ENCODE measurements at regions not wholly inside any gene's neighbourhood (a gene's known extent, or its start where the extent isn't known, plus 50 kb on each side); places are given as distances from the start of the nearest gene placed in this dataset.
"Not testable (repeated sequence)": the region's sequence is repeated elsewhere in the genome, so short reads cannot be mapped to it uniquely, and the experiment has no call there.

DNA sequence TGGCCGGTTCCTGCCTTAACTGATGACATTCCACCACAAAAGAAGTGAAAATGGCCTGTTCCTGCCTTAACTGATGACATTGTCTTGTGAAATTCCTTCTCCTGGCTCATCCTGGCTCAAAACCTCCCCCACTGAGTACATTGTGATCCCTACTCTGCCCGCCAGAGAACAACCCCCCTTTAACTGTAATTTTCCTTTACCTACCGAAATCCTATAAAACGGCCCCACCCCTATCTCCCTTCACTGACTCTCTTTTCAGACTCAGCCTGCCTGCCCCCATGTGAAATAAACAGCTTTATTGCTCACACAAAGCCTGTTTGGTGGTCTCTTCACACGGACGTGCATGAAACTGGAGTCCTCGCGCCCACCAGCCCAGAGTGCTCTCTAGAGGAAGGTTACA, 166.5 kb downstream of the ADRA2C start:
- not testable (repeated sequence) for DNase-seq (ENCODE audit: low spot score)

DNA sequence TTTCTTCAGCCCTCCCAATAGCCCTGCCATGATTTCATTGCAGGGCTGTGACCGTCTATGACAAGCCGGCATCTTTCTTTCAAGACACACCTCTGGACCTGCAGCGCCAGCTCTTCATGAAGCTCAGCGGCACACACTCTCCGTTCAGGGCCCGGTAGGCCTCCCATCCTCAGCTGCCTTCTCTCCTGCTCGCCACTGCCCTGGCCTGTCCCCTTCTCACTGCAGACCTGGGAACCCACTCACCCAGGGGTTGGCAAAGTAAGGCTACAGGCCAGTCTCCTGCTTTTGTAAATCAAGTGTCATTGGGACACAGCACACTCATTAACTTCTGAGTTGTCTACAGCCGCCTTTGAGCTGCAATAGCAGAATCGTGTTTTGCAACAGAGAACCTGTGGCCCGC, 169.2 kb downstream of the ADRA2C start:
- DNase-seq (ENCODE audit: low spot score), result not testable (repeated sequence)

DNA sequence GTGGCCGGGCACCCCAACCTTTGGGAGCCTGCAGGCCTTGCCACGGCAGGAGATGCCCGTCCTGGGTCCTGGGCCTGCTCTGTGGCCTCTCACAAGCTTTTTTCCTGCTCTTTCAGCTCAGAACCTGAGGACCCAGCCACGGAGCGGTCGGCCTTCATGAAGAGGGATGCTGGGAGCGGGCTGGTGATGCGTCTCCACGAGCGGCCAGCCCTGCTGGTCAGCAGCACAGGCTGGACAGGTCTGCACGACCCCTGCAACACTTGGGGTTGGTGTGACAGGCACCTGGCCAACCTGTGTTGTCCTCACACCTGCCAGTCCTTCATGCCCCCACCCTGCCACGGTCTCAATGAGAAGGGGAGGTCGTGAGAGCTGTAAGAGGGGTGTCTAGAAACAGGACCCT, 170.0 kb downstream of the ADRA2C start:
- no peak for DNase-seq (ENCODE audit: low spot score)

DNA sequence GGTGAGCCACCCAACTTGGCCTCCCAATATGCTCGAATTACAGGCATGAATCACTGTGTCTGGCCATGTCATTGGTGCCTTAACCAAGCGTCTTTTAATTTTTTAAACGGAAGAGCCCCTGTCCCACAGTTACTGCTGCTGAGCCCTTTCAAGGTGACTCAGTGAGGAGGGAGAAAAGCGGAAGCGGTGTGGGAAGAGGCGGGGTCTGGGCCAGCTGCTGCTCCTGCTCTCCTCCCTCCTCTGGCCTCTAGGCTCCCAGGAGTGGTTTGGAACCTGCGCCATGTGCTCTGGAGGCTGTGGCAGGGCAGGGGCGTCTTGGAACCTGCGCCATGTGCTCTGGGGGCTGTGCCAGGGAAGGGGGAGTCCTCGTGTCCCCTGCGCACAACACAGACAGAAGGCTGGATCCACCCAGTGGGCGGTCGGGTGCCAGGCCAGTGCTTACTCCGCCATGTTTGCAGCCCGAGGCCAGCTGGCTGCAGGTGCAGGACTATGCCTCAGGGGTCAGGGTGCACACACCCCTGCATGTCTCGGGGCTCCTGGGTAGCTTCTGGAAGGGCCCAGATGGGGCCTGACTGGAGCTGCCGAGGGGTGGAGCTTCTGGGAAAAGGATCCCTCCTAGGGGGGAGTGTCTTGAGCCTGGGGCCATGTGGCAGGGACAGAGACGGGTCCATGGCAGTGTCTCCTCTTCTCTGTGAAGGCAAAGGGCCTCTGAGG, 171.8 kb downstream of the ADRA2C start:
- DNase-seq (ENCODE audit: low spot score), result not testable (repeated sequence)

DNA sequence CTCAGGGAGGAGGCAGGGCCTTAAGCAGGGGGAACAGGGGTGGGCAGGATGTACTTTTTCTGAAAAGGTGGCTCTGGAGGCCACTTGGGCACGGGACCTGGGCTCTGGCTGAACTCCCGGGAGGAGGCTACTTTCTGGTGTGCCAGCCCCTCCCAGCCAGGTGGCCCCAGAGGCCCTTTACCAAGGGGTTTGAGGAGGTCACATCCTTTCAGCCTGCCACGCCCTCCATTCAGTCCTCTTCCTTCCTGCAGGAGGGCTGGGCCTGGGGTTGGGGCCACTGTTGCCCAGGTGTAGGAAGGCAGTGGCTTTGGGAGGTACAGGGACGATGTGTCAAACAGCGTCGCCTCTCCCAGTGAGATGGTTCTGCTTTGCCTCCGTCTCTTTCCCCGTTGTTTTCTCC, 172.5 kb downstream of the ADRA2C start:
- DNase-seq (ENCODE audit: low spot score), result not testable (repeated sequence)

DNA sequence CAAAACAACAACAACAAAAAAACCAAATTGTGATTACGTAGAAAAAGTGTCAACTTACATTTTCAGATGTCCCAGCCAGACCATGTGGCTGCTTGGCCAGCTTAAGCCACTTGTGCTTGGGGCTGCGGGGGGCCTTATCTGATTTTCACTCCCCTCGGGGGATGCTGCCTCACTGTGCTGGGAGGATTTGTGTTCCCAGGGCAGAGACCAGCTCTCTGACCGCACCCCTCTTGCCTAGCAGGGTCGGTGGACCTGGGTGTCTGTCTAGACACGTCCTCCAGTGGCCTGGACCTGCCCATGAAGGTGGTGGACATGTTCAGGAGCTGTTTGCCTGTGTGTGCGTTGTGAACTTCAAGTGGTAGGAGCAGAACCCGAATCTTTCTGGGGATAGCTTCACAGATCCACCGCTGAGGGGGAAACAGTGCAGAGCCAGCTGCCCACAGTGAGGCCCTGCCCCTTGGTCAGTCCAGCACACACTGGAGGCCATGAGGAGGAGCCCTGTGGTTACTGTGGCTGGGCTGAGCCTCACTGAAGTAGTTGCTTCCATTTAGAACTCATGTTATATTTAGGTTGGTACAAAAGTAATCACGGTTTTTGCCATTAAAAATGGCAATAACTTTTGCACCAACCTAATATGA, 173.9 kb downstream of the ADRA2C start:
- not testable (repeated sequence) for DNase-seq (ENCODE audit: low spot score)

DNA sequence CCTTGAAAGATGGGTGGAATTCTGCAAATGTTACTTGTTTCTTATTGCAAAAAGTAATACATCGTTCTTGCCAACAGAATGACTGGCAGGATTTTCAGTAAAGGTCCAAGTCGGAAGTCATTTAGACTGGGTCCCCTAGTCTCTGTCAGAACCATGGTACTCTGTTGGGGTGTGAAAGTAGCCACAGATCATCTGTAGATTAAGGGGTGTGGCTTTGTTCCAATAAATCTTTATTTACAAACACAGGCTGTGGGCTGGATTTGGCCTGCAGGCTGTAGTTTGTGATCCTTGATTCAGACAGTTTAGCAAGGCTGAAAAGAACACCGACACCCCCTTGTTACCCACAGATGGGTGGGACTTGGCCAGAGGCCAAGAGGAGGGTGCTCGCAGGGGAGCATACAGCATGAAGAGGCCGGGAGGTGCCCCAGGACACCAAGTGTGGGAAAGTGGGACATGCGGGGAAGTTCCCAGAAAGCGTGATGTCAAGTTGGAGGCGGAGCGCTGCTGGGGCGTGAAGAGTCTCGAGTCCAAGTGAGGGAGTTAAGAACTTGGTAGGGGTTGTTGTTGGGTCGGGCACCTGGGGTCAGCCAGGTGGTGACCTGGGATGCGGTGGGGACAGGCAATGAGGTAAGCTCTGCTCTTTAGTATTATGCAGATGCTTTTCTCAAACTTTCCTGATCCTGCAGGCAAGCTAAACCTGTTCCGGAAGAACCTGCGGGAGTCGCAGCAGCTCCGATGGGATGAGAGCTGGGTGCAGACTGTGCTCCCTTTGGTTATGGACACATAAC, 175.7 kb downstream of the ADRA2C start:
- not testable (repeated sequence) for DNase-seq (ENCODE audit: low spot score)

DNA sequence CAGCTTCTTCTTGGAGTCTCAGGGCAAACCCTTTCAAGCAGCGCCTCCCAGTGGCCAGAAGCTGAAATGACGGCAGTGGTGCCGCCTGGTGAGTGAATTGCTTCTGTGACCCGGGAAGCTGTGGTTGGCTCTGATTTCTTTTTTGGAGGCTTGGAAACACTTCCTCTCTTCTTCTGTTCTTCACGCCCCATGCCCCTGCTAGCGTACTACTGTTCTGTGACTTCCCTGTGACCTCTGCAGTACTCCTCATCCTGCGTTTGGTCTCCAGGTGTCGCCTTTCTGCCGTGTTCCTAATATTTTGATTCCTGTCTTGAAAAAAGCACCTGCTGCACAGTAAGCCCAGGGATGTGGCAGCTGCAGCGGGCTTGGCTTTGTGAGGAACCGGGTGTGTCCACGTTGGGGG, 176.4 kb downstream of the ADRA2C start:
- peak; percentile 5 for DNase-seq (ENCODE audit: low spot score)

DNA sequence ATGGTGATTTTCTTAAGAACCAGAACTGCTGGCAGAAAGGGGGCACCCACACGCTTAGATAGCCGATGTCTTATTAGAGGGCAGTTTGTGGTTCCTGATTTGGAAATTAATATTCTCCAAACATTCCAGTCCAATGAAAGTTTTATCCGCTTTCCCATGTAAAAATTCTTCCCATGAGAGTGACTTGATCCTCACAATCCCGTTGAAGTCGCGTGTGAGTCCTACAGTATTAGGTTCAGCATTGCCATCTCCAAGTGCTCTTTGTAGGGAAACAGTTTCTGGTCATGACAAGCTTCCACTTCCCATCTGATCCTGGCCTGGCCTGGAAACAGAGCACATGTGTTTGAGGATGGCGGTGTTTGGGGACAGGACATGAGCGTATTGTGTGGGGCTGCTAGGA, 176.9 kb downstream of the ADRA2C start:
- not testable (repeated sequence) for DNase-seq (ENCODE audit: low spot score)

DNA sequence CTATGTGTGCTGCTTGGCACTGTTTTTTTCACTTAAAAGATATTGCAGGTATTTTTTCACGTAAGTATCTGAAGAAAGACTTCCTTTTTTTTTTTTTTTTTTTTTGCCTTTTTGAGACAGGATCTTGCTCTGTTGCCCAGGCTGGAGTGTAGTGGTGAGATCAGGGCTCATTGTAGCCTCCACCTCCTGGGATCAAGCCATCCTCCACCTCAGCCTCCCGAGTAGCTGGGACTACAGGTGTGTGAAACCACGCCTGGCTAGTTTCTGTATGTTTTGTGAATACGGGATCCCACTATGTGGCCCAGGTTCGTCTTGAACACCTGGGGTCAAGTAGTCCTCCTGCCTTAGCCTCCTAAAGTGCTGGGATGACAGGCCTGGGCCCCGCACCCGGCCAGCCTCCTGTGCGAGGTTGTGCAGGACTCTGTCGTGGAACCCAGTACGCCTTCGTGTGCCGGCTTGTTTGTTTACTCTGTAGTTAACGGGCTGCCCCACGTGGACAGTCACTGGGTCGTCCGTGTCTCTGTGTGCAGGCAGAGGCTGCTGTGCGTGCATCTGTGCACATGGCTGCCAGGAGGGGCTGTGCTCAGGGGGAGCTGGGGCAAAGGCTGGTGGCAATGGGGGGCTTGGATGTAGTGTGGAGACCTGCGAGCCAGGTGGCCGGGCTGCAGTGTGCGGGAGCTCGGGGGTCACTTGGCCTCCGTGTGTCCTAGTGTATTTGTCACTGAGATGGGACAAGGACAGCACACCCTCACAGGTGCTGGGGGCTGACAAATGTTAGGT, 179.5 kb downstream of the ADRA2C start:
- no peak for DNase-seq (ENCODE audit: low spot score)

DNA sequence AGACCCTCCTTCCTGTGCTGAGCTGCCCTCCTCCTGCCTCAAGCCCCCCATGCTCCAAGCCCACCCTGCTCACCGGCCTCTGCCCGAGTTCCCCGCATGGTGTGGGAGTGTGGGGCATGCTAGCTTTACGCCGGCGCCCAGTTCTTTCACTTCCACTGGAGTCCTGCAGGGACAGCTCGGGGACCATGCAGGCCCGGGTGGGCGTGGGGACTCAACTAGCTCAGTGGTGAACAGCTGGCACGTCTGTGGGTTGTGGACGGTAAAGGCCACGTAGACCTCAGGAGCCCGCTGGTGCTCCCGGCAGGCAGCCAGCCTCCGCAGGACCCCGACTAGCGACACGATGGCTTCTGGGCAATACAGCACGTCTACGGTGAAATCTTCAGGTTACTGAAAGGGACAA, 180.4 kb downstream of the ADRA2C start:
- DNase-seq (ENCODE audit: low spot score), result not testable (repeated sequence)

DNA sequence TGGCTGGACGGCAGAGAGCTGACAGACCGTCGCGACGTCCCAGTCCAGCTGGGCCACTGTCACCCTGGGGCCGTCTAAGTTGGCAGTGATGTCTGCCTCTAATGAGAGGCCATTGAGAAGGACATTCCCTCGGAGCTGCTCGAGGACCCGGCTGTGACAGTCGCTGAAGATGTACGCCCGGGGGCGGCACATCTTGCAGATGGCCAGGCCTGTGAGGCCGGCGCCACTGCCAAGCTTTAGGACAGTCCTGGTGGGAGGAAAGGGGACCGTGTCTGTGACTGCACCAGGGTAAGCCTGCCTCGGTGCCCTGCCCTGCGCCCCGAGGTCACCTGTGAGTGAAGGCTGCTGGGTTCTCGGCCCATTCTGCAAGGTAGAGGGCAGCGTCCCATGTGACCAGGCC, 181.6 kb downstream of the ADRA2C start:
- DNase-seq (ENCODE audit: low spot score), result not testable (repeated sequence)

DNA sequence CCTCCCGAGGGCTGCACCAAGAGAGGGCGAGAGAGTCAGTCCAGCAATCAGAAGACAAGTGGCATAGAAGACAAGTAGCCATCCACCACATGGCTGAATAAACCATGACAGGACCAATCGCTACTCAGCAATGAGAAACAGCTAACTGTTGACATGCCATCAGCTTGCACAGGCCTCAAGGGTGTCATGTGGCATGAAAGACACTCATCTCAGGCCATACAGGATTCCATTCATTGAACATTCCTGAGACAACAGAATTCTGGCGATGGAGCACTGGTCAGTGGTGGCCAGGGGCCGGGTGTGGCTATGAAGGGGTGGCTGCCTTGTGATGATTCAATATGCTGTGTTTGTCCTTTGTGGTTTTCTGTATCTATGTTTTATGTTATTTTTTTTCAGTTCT, 182.0 kb downstream of the ADRA2C start:
- not testable (repeated sequence) for DNase-seq (ENCODE audit: low spot score)

DNA sequence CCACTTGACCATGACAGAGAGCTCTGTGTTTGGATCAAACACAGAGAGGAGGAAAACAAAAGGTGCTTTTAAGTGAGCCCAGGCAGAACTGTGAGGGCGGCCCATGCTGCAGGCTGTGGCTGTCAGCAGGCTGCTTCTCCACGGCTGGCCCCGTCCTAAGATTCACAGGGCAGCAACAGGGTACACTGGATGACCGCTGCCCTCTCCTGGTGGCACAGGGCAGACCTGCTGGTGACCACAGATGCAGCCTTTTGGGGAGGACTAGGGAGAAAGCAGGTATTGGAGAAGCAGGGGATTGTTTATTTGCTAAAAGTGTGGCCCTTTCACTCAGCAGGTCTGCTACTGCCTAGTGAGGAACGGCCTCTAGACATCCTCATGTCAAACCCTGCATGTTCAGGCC, 183.7 kb downstream of the ADRA2C start:
- DNase-seq (ENCODE audit: low spot score), result peak; percentile 7

DNA sequence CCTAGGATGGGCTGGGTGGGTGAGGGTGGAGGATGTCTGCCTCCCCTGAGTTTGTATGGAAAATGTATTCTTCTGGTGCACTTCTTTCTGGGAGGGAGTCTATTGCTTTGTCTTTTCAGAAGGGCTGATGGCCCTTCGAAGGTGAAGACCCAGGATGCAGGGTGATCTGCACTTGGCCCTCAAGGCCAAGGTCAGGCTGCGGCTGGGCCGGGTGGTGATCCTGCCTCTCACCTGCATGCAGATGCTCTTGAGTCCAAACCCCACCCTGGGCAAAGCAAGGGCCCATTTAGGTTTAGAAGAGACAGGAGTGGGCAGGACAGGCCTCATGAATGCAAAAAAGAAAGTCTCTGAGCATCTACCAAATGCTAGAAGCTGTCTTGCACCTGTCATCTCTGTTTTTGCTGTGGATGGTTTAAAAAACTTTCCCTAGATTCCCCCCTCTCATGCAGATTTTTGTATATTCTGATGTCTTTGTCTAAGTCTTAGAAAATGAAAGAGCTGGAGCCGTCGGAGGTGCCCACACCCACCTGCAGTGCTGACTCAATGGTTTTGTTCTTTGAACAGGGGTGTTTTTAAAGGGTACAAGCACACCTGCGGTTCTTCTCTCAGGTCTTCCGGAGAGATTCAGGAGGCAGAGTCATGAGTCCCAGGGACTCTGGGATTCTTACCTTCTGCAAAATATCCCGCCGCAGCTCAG, 186.4 kb downstream of the ADRA2C start:
- DNase-seq (ENCODE audit: low spot score), result not testable (repeated sequence)

DNA sequence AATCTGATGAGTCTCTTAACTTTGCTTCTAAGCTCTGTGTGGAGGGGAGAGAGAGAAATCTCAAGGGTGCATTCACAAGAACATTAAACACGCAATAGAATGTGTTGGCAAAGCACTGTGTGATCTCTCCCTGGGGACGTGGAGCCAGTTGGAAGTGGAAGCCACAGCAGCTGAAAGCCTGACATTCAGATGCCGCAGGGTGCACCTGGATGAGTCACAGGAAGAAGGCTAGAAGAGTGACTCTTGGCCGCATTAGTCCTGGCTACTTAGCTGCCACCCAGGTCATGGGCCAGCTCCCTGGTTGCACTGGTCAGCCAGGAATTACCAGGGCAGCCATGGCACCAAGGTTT, 186.9 kb downstream of the ADRA2C start:
- DNase-seq (ENCODE audit: low spot score), result not testable (repeated sequence)

DNA sequence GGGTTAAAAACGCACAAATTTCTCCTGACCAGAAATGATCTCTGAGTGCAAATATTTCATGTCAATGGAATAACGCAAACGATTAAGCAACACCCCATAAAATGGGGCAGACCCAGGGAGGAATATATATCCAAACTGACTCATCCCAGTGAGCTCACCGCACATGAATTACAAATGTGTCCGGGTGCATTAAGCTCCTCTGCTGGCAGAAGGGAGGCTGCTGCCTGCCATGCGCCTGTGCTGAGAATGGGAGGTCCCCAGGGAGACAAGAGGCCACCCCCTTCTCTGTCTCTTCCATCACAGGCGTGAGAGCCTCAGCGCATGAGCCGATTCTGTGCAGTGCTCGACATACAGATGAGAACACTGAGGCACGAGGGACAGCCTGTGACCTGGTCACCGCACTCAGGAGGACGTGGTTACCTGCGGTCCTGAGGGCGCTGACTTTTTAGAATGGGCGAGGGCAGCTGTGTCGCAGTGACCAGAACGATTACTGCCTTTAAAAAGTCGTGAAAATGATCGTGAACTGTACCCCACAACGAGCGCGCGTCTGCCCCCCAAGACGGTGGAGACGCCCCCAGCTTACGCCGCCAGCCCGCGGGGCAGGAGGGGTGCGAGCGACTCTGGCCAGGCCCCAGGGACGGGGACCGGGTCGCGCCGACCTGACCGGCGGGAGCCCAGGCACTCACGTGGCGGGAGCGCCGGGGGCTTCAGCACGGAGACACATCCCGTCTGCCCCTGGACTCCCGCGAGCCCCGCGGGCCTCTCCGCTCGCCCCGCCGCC, 188.5 kb downstream of the ADRA2C start:
- peak; percentile 17 for DNase-seq (ENCODE audit: low spot score)

DNA sequence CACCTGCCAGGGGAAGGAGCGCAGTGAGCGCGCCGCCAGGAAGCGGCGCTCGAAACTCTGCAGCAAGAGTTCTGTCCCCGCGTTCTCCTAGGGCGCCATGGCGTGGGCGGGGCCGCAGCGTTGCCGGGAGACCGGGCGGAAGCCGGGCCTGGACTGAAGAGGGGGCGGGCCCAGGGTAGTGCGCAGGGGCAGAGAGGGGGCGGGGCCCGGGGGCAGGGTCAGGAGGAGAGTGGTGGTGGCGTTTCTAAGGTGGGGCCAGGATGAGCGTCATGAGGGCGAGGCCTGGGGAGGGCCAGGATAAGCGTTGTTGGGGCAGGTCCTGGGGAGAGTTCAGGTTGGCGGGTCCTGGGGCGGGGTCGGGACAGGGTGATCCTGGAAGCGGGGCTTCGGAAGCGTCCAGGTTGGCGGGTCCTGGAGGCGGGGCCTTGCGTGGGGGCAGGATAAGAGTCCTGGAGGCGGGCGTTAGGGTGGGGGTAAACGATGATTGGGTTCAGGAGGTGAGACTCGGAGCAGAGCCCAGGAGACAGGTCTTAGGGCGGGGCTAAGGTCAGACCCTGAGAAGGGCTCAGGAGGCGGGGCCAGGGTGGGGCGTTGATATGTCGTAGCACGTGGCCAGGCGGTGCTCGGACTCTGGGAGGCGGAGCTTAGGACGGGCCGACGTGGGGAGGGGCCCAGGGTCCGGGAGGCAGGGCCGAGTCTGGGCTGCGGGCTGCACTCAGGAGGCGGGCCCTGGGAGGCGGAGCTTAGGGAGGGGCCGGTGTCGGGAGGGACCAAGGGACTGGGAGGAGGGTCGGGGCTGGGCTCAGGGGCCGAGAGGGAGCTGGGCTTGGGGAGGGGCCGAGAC, 189.4 kb downstream of the ADRA2C start:
- DNase-seq (ENCODE audit: low spot score), result peak; percentile 97

DNA sequence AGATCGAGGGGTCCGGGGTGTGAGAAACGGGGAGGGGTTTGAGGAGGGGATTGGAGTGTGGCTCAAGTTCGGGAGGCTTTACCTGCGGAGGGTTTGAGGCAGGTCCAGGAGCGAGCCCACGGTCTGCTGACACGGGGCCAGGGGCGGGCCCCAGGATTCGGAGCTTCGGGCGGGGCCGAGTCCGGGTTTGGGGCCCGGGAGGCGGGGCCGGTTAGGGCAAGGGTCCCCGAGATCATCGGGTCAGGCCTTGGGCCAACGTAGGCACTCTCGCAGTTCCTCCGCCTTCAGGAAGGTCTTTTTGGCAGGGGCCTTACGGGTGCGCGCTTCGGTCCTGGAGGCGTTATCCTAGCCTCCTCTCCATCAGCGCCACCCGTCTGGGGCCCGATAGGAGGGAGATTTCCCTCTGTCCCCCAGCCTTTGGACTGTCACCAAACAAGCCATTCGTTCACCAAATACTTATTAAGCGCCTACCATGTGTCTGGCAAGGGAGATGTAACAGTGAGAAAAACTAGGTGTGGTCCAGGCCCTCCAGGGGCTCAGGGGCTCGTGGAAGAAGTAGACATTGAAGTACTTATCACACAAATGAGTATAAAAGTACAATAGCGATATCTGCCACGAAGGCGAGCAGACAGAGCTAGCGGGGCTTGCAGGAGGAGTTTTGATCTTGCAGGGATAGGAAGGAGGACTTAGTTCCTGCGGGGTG, 190.1 kb downstream of the ADRA2C start:
- not testable (repeated sequence) for DNase-seq (ENCODE audit: low spot score)
